Activated naive CD4-positive, alpha-beta T cell treated with anti-CD3 and anti-CD28 coated beads, Interleukin-2, amount 50 U/mL, for 16 hours (primary cell): ENCODE measurements at regions not wholly inside any gene's neighbourhood (a gene's known extent, or its start where the extent isn't known, plus 50 kb on each side); places are given as distances from the start of the nearest gene placed in this dataset.

ENCODE experiments used
- DNase-seq: peaks from one replicate; pipeline ENCODE4 v3.0.0-alpha.2; 2020

- DNase-seq = no peak
Observed at GRCh38 chr5:74279244-74279643, 361.3 kb downstream of the ENC1 start.

- DNase-seq = no peak
Observed at GRCh38 chr5:74277418-74277817, 363.1 kb downstream of the ENC1 start.

- DNase-seq = no peak
Observed at GRCh38 chr5:74275171-74275992, 365.1 kb downstream of the ENC1 start.

GRCh38 chr5:74274326-74274725 is 366.2 kb downstream of the ENC1 start:
- DNase-seq = no peak

- no peak for DNase-seq
Observed at GRCh38 chr5:74272831-74273451, 367.6 kb downstream of the ENC1 start.

- no peak for DNase-seq
Observed at GRCh38 chr5:74272024-74272775, 368.3 kb downstream of the ENC1 start.

- DNase-seq = no peak
Observed at GRCh38 chr5:74268297-74268696, 372.2 kb downstream of the ENC1 start.

GRCh38 chr5:74266836-74267235 is 373.7 kb downstream of the ENC1 start:
- no peak for DNase-seq

GRCh38 chr5:74266132-74266531 is 374.4 kb downstream of the ENC1 start:
- no peak for DNase-seq

GRCh38 chr5:74262544-74263207 is 377.9 kb downstream of the ENC1 start:
- DNase-seq = no peak

- no peak for DNase-seq
Observed at GRCh38 chr5:74261866-74262265, 378.7 kb downstream of the ENC1 start.

GRCh38 chr5:74261421-74261820 is 379.1 kb downstream of the ENC1 start:
- DNase-seq = no peak

- no peak for DNase-seq
Observed at GRCh38 chr5:74259572-74259971, 381.0 kb downstream of the ENC1 start.

- DNase-seq = no peak
Observed at GRCh38 chr5:74258314-74258665, 382.2 kb downstream of the ENC1 start.

- no peak for DNase-seq
Observed at GRCh38 chr5:74257645-74258313, 382.7 kb downstream of the ENC1 start.

- no peak for DNase-seq
Observed at GRCh38 chr5:74257060-74257527, 383.4 kb downstream of the ENC1 start.

- no peak for DNase-seq
Observed at GRCh38 chr5:74255692-74256392, 384.7 kb downstream of the ENC1 start.

GRCh38 chr5:74254257-74254656 is 386.3 kb downstream of the ENC1 start:
- no peak for DNase-seq

- no peak for DNase-seq
Observed at GRCh38 chr5:74252044-74252443, 388.5 kb downstream of the ENC1 start.

- DNase-seq = no peak
Observed at GRCh38 chr5:74251141-74252035, 389.1 kb downstream of the ENC1 start.
